ENCODE measurements at regions not wholly inside any gene's neighbourhood (a gene's known extent, or its start where the extent isn't known, plus 50 kb on each side); places are given as distances from the start of the nearest gene placed in this dataset.

- TF ChIP-seq CTCF (CRISPR knock-in tag; IDR thresholded peaks at IDR 0.05): no peak
- TF ChIP-seq MYPOP (CRISPR knock-in tag; IDR thresholded peaks at IDR 0.05): no peak
- TF ChIP-seq STAT5B (CRISPR knock-in tag; IDR thresholded peaks at IDR 0.05): no peak
- no peak for TF ChIP-seq ZBTB3 (CRISPR knock-in tag; IDR thresholded peaks at IDR 0.05; ENCODE audit: borderline replicate concordance, low read depth)
- no peak for TF ChIP-seq E2F1 (CRISPR knock-in tag; IDR thresholded peaks at IDR 0.05)
- no peak for TF ChIP-seq SP1 (IDR thresholded peaks at IDR 0.05)
- TF ChIP-seq SP1 (CRISPR knock-in tag; IDR thresholded peaks at IDR 0.05): no peak
- TF ChIP-seq ZNF646 (CRISPR knock-in tag; IDR thresholded peaks at IDR 0.05): no peak
- no peak for TF ChIP-seq FOXA3 (CRISPR knock-in tag; IDR thresholded peaks at IDR 0.05)
- no peak for TF ChIP-seq ZNF660 (CRISPR knock-in tag; IDR thresholded peaks at IDR 0.05; ENCODE audit: borderline replicate concordance, low read depth)
- TF ChIP-seq ASH2L (IDR thresholded peaks at IDR 0.05; ENCODE audit: insufficient read length, low read depth, low read length): no peak
Measured at GRCh38 chr3:31178467-31178866, 284.0 kb upstream of the GADL1 start.

Data from HepG2 (cell line).